H1 (cell line): ENCODE measurements at regions not wholly inside any gene's neighbourhood (a gene's known extent, or its start where the extent isn't known, plus 50 kb on each side); places are given as distances from the start of the nearest gene placed in this dataset.

Experiments used
- E2F6 ChIP-seq: IDR thresholded peaks from 2 replicates; pipeline ENCODE4 v1.6.1; 2012; ENCODE audit warnings: inconsistent platforms
- EZH2 ChIP-seq: fragments of 200-600 bp; sonication (generic); IDR thresholded peaks from 2 replicates; pipeline ENCODE4 v1.7.1; 2012; ENCODE audit warnings: low read depth, mild to moderate bottlenecking, moderate library complexity, low read length, inconsistent platforms; ENCODE audit not compliant: severe bottlenecking
- JUND ChIP-seq: IDR thresholded peaks from 2 replicates; pipeline ENCODE4 v1.6.1; 2011; ENCODE audit warnings: mild to moderate bottlenecking, improper control_type of control experiment, low read length
- RAD21 ChIP-seq, 2 experiments: IDR thresholded peaks in 1 of 2; conservative IDR thresholded peaks in 1 of 2; 2 replicates each; pipeline ENCODE4 v1.6.1; 2011; ENCODE audit warnings: low read depth in 2 of 2, low read length in 2 of 2, improper control_type of control experiment in 1 of 2, inconsistent platforms in 1 of 2, mild to moderate bottlenecking in 1 of 2, moderate library complexity in 1 of 2
- RBBP5 ChIP-seq: IDR thresholded peaks from 2 replicates; pipeline ENCODE4 v1.7.1; 2012; ENCODE audit warnings: low read depth, mild to moderate bottlenecking, inconsistent platforms, low read length, moderate library complexity, borderline replicate concordance
- RNF2 ChIP-seq: fragments of 200-900, 300-1000 bp; sonication (generic); IDR thresholded peaks from 2 replicates; pipeline ENCODE4 v1.7.1; 2016; ENCODE audit warnings: borderline replicate concordance, low read depth, mild to moderate bottlenecking, antibody characterized with exemption, low read length; ENCODE audit not compliant: poor library complexity, severe bottlenecking; ENCODE audit errors: missing control alignments
- RXRA ChIP-seq: IDR thresholded peaks from 2 replicates; pipeline ENCODE4 v1.6.1; 2011; ENCODE audit warnings: low read depth, mild to moderate bottlenecking, low read length, moderate library complexity; ENCODE audit not compliant: insufficient read depth
- ZNF274 ChIP-seq: IDR thresholded peaks from 2 replicates; pipeline ENCODE4 v1.7.0; 2012; ENCODE audit warnings: low read length, borderline replicate concordance; ENCODE audit errors: extremely low read depth
- TF ChIP-seq, protein P1 (sequence below), 3 experiments: IDR thresholded peaks; 1 replicate in 2 of 3; 2 replicates in 1 of 3; pipeline versions ENCODE4 v1.5.1 to v1.6.1; 2011; ENCODE audit warnings: low read length in 3 of 3, mild to moderate bottlenecking in 3 of 3, inconsistent platforms in 2 of 3, low read depth in 1 of 3, moderate library complexity in 1 of 3; ENCODE audit not compliant: insufficient read depth in 1 of 3; ENCODE audit errors: control extremely low read depth in 1 of 3

DNA sequence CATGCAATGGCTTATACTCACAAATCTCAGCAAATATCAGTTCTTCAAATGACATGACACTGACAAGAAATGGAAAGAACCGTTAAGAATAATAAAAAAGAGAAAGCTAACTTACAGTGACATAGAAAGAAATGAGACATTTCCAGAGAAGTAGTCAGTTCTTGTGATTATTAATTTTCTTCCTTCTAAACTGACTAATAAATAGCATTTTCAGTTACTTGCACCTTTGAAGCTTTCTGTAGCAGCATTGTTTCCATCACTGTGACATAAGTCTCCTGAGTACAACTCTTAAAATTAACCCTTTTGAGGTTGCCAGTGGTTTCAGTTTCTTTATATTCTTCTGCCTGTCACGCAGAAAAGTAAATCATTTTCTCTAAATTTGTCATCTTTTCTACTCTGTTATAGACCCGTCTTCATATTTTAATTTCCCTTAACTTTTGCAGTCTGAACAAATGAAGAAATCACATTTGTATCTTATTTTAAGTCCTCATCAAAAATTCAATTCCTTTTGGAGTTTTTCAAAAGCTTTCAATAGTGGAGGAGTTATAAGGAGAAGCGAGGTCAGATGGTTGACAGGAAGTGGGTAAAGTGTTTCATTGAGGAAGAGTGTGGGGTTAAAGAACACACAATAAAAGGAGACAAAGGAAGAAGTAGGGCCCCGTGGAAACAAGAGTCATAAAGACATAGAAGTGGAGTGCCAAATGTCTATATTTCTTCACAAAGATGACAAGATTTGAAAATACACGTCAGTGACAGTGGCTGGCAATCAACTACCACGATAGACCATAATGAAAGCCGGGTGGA is 57.9 kb upstream of the S1PR1 start:
- TF ChIP-seq ZNF274: no peak
- TF ChIP-seq, protein P1, sequence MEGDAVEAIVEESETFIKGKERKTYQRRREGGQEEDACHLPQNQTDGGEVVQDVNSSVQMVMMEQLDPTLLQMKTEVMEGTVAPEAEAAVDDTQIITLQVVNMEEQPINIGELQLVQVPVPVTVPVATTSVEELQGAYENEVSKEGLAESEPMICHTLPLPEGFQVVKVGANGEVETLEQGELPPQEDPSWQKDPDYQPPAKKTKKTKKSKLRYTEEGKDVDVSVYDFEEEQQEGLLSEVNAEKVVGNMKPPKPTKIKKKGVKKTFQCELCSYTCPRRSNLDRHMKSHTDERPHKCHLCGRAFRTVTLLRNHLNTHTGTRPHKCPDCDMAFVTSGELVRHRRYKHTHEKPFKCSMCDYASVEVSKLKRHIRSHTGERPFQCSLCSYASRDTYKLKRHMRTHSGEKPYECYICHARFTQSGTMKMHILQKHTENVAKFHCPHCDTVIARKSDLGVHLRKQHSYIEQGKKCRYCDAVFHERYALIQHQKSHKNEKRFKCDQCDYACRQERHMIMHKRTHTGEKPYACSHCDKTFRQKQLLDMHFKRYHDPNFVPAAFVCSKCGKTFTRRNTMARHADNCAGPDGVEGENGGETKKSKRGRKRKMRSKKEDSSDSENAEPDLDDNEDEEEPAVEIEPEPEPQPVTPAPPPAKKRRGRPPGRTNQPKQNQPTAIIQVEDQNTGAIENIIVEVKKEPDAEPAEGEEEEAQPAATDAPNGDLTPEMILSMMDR (IDR thresholded peaks at IDR 0.05; ENCODE audit: control extremely low read depth in 1 of 3, insufficient read depth in 1 of 3, low read depth in 1 of 3, low read length in 3 of 3): no peak
- TF ChIP-seq E2F6: no peak
- no peak for TF ChIP-seq RXRA
- no peak for TF ChIP-seq RAD21 (IDR thresholded peaks at IDR 0.05 in 1 of 2, conservative IDR thresholded peaks at IDR 0.05 in 1 of 2; ENCODE audit: low read depth in 2 of 2, low read length in 2 of 2)
- no peak for TF ChIP-seq EZH2
- TF ChIP-seq JUND: no peak
- no peak for TF ChIP-seq RNF2
- TF ChIP-seq RBBP5: no peak
